HL-60 (cell line): ENCODE measurements at regions not wholly inside any gene's neighbourhood (a gene's known extent, or its start where the extent isn't known, plus 50 kb on each side); places are given as distances from the start of the nearest gene placed in this dataset.

Source experiments
- POLR2AphosphoS5 ChIP-seq: IDR thresholded peaks from 2 replicates; pipeline ENCODE4 v1.6.1; 2012; ENCODE audit warnings: low read depth
- REST ChIP-seq: IDR thresholded peaks from 2 replicates; pipeline ENCODE4 v1.6.1; 2012; ENCODE audit warnings: low read depth; ENCODE audit not compliant: insufficient replicate concordance
- SPI1 ChIP-seq: IDR thresholded peaks from 2 replicates; pipeline ENCODE4 v1.6.1; 2012; ENCODE audit warnings: low read depth, mild to moderate bottlenecking, borderline replicate concordance
- TF ChIP-seq, protein P1 (sequence below): IDR thresholded peaks from one replicate; pipeline ENCODE4 v1.5.1; 2011; ENCODE audit warnings: low read length, control low read depth, inconsistent platforms; ENCODE audit not compliant: insufficient read depth

DNA sequence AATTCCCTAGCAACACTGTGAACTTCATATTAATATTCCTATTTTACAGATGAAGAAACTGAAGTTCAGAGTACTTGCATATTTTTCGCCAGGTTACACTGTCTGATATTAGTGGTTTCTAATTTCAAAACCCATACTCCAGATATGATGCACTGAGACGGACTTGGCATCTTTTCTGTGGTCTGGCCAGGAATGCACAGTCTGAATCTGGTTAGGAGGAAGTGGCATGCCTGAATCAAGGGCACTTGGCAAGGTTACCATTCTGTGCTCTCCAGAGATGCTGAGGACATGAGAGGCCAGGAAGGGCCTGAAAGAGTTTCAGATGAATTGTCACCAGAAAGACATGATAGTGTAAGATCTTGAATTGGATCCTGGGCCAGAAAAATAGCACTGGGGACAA, 150.1 kb downstream of the HAO1 start:
- TF ChIP-seq POLR2AphosphoS5 (no peak), REST (no peak), SPI1 (no peak)
- TF ChIP-seq, protein P1, sequence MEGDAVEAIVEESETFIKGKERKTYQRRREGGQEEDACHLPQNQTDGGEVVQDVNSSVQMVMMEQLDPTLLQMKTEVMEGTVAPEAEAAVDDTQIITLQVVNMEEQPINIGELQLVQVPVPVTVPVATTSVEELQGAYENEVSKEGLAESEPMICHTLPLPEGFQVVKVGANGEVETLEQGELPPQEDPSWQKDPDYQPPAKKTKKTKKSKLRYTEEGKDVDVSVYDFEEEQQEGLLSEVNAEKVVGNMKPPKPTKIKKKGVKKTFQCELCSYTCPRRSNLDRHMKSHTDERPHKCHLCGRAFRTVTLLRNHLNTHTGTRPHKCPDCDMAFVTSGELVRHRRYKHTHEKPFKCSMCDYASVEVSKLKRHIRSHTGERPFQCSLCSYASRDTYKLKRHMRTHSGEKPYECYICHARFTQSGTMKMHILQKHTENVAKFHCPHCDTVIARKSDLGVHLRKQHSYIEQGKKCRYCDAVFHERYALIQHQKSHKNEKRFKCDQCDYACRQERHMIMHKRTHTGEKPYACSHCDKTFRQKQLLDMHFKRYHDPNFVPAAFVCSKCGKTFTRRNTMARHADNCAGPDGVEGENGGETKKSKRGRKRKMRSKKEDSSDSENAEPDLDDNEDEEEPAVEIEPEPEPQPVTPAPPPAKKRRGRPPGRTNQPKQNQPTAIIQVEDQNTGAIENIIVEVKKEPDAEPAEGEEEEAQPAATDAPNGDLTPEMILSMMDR, result no peak
